Activated CD4-positive, alpha-beta T cell treated with anti-CD3 and anti-CD28 coated beads for 48 hours (primary cell): ENCODE measurements at regions not wholly inside any gene's neighbourhood (a gene's known extent, or its start where the extent isn't known, plus 50 kb on each side); places are given as distances from the start of the nearest gene placed in this dataset.

Source experiments
- DNase-seq: peaks from one replicate; pipeline ENCODE4 v3.0.0-alpha.2; 2020

DNA sequence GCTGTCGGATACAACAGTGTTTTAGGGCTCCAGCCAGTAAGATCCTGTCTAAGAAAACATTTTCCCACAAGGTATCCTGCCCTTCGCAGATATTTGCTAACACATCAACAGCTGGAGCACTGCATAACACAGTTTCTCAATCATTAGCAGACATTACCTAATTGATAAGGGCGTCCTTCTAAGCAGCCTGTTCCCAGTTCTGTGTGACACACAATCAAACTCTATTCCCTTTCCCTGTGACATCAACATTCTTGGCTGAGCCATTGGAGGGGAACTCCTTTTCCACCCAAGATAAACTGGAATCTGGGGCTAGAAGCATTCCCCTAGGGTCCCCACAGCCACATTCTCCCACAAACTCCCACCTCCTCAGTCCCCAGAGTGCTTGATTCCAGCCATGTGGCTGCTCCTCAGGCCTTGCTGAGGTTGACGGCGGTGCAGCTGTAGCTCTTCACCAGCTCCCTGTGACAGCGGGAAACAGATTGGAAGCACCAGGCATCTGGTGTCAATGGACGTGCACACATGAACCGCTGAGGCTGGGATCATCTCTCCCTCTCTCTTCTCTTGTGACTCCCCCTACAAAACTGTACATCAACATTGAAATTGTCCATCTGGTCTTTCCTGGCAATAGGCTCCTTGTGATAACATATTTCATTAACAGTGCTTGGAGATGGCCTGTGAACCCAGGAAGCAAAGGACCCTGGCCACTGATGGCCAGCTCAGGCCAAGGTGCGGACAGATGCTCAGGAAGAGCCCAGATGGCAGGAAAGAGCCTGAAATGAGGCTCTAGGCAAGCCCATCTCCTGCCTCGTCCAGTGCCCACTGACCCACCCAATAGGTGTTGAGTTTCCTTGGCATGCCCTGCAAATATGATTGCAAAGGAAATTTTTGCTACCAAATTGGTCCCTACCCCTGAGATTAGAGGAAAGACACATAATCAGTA, 131.1 kb upstream of the TBX20 start:
- DNase-seq = no peak

DNA sequence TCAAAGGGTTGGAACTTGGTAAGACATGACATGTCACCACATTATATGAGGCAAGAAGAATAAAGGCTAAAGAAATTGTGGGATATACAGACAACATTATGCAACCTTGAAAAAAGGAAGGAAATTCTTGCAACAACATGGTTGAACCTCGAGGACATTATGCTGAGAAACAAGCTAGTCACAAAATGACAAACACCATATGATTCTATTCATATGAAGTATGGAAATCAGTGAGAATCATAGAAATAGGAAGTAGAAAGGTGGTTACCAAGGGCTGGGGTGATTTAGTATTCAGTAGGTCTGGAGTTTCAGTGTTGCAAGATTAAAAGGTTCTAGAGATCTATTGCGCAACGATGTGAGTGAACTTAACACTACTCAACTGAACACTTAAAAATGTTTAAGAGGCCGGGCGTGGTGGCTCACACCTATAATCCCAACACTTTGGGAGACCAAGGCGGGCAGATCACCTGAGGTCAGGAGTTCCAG, 126.9 kb upstream of the TBX20 start:
- DNase-seq = no peak

DNA sequence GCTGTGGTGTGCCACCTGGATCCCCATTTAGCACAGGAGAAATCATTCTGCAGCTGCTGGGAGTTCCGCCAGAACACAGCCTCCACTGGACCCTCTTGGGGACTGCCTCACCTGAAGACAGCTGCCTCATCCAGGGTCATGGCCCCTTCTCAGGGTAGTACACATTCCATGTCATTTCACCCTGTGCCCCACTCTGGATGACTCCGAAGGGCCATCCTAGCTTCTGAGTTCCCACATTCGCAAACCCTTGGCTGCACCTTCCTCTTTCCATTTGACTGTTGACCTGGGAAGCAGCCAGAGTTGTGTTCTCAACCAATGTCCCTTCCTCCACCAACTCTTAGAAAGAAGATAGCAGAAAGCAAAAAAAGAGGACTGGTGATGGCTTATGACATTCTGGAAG, 125.6 kb upstream of the TBX20 start:
- DNase-seq = no peak

DNA sequence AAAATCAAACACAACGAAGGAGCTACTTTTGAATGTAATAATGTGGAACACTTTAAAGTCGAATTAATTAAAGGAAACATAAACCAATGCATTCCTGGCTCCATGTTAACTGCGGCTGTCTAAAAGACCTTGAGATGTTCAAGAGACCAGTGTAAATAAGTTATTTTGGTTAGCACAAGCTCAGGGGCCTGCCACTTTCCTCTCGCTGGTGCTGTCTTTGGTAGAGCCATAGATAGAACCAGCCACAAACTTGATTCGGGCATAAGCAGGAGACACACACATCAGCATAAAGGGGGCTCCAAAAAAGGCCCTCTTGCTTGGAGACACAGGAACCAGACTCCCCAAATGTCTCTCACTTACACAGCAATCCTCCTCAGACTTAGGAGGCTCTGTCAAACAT, 121.6 kb upstream of the TBX20 start:
- DNase-seq = no peak

DNA sequence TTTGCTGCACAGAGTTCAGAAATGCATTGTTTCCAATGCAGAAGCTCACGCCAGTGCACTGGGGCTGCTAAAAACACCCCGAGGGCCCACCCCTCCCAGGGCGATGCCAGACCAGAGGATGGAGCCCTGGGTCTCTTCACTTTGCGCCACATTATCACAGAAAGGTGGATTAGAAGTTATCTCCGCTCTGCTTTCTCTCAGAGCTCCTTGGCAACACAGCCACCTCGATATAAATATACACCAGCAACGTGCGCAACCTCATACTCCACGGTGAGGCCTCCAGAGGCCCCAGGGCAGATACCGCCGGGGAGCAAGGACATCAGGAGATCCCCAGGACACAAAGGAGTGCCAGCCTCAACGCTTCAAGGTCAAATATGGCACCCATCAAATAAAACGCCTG, 121.0 kb upstream of the TBX20 start:
- no peak for DNase-seq

DNA sequence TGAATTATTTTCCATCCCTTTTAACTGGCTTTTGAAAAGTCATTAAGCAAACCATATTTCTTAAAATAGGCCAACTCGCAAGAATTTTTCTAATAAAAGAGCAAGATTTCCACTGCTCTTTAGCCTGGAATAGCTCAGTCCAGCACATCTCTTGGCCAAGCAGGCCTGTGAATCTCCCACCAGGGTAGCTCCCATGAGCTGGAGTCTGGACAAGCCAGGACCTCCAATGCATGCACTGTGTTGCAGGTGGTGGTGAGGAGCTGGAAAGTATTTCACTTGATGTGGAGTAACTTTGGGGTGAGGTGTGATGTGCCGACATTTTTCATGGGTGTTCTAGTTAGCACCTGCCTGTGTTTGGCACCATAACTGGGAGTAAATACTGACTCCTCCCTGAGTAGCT, 117.3 kb upstream of the TBX20 start:
- DNase-seq = no peak

DNA sequence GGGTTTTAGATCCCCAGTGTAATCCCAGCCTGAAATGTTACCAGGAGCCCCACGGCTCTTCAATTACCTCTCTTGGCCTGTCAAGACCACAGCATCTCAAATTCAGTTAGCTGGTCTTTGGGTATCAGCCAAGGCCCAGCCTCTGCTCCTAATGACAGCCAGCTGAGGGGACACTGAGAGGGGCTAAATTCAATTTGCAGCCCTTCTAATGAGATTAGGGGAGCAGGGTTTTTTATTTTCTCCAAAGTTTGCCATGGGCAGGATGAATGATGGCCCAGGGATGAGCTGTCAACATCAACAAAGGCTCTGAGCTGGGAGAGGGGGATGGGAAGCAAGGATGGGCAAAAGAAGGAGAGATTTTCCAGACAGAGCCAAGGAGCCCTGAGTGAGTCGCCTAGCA, 116.8 kb upstream of the TBX20 start:
- no peak for DNase-seq

DNA sequence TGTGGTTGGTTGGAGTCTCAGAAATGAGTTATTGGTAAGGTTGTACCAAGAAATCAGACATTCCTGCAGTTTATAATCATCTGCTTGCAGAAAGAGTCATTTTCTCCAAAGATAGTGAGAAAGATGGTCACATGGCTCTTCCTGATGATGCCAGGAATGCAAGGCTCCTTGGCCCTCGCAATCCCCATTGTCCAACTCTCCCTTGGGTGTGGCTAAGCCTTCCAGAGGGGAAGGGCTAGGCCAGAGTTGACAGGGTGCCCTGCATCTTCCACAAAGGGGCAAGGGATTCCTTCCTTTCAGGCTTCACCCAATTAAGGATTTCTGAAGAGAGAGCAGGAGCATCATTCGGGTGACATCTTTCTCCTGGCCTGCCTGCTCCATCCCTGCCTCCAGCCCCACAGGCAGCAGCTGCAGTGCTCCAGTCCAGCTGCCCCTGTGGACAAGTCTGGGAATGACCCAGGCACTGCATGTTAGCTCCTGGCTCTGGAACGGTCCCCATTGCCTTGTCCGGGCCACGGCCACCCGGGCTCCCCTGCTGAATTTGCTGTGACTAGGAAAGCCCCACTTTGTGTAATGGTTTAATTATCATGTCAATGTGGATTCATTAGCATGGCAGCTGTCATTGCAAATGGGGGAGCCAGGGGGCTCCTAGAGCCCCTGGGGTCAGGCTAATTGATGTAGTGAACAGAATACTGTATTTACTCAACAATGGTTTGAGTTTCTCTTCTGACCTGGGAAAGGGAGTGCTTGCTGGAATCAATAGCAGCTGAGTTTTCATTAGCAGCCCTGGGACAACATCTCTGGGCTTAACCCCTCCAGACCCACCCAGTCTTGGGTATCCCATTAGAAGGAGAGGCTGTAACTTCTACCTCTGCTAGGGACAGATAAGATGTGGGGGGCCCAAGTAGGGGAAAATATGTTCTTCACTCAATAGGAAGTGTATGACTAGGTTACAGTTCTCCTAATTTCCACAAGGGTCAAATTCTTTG, 112.6 kb upstream of the TBX20 start:
- DNase-seq = no peak

DNA sequence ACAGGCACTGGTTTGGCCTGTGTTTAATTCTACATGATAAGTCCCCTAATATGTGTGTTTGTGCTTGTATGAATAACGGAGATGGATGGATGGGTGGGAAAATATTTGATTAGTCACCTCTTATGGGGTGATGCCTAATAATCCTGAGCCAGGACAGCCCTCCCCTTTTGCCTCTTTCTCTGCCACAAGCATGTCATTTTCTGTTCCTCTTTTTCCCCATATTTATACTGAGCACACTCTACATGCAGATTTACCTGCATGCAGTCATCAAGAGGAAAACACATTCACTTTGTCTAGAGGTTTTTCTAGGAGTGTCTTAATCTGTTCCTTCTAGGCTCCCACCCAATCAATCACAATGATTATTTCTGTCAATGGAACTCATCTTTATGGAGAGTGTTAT, 111.6 kb upstream of the TBX20 start:
- no peak for DNase-seq

DNA sequence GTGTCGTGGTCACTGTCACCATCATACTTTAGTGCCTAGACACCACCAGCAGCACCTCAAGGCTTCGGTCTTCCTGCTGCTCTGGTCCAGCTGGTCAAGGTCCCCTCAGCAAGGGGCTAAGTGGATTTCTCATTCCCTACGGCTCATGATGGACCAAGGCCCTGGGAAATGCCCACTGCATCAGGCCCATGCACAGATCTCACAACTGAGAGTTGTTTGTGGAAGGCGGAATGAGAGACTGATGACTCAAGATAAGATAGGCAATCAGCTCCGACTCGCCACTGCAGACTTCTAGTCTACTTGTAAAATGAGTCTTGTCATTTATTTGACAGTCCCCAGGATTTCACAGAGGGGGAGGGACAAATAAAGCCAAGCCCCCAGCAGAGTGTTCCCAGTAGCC, 108.4 kb upstream of the TBX20 start:
- no peak for DNase-seq

DNA sequence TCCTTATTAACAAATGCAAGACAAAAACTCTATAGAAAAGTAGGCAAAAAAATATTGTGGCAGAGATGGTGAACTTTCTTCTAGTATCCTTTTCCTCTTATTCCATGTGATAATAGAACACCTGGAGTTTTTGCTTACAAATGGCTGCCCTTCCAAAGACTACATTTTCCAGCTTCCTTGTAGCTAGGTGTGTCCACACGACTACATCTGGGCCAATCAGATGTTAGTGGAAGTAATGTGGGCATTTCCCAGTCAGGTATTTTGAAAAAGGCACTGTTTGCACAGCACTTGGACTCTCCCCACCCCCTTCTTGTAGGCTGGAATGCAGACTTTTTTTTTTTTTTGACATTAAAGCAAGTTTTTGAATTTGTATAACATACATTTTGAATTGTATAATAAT, 105.5 kb upstream of the TBX20 start:
- no peak for DNase-seq

DNA sequence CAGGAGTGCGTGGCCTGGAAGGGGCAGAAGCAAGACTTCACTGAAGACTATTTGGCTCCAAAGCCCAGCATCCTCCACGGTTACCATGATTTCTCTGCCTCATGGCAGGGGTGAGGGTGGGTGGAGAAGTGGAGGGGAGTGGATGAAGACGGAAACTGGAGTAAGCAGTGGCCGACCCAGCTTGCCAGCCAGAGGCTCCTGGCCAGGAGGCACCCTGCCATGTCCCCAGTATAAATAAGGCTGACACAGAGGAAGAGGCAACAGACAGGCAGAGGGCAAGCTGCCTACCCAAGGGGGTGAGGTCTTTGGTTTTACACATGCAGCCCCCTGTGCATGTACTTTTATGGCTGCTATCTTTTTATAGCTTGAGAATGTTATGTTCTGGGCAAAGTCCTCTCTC, 102.6 kb upstream of the TBX20 start:
- no peak for DNase-seq

DNA sequence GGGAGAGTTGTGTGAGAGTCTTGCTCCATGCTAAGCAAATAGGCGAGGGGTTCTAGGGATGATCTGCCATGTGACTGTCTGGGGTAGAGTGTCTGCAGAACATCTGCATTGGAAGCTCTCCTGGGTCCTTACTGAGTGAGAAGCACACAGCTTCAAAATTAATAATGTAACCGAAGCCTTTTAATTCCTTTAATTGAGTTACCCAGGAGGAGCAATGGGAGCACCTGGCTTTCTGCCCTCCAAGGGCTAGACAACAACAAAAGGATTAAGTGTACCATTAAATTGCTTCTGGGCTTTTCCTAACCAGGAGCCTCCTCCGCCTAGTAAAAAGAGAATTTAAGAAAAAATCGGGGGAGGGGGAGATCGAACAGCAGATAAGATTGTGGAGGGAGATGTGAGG, 102.0 kb upstream of the TBX20 start:
- no peak for DNase-seq

DNA sequence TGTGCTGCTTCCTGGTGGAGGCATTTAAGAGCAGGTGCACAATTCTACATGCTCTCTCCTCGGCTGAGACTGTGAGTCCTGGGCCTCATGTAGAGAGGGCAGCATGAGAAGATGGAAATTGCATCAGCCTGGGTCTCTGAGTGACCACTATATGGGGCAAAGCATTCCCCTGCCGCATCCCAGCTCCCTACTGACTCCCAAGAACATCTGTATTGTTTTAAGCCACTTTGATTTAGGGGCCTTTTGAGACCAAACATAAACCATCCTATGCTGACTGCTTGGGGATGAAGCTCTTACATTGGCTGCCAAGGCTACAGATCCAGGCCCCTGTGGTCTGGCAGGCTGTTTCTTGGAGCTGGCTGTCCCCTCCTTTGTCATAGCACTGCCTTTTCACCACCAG, 101.3 kb upstream of the TBX20 start:
- no peak for DNase-seq

DNA sequence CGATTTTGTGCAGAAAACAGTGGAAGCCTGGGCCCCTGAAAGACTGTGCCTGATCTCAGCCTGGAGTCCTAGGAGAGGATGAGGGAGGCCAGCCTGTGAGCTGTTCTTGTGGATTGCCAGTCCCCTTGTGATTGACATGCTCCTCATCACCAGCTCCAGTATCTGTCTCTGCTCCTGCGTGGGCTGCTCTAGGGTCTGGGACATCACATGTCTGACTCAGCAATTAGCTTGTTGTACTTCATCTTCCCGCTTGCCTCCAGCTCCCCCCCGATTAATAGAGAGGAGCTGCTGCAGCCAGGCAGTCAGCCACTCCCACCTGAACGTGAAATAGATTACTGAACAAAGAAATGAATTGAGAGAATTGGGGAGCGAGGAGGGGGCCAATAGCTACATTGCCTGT, 99.6 kb upstream of the TBX20 start:
- no peak for DNase-seq

DNA sequence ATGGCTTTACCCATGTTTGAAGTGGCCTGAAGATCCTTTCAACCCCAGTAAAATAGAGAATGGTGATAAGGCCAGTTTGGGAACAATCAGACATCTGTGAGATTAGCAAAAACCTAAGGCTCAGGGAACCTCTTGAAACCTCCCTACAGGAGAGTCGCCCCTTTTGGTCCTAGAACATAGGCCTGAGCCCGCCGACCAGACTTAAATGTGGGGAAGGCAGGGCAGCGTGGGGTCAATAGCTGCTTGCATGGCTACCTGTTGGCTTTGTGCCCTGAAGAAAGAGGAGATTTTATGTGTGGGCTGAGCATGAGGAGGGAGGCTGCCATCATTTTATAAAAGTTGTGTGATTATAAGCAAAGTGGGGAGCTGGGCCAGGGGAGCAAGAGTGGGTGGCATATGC, 97.6 kb upstream of the TBX20 start:
- no peak for DNase-seq

DNA sequence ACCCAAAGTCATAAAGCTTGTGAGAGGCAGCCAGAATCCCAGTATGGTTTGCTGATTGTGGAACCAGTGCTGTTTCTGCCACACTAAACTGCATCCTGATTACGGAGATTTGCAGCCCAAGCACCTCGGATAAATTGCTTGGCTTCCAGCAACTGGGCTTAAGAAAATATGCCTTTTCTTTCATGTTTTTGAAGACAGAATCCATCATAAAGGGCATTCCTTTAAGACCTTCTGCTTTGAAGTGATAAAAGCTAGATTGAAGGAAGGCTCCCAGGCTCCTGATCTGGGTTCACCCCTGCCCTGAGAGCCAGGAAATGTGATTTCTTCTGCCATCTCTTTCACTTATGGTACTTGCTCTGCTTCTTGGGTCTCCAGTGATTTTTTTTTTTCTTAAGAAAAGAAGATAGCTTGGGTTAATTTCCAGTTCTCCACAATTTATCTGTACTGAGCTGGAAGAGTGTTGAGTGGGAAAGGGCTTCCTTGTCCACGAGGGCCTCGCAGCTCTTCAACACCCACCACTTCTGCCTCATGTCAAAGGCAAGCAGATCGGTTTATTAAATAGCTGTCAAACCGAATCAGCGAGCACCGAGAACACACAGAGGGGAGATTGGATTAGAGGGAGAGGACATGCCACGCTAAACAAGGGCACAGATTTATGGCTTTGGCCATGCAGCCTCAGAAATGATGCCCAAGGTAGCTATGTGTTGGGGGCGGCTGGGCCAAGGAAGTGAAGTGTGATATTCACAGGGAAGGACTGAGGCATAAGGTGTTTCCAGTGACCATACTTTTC, 94.9 kb upstream of the TBX20 start:
- DNase-seq = no peak

DNA sequence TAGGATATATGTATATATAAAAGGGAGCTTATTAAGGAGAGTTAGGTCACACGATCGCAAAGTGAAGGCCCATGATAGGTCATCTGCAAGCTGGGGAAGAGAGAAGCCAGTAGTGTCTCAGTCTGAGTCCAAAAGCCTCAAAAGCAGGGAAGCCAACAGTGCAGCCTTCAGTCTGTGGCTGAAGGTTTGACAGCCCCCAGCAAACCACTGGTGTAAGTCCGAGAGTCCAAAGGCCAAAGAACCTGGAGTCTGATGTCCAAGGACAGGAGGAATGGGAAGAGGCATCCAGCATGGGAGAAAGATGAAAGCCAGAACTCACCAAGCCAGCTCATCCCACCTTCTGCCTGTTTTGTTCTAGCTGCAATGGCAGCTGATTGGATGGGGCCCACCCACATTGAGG, 88.9 kb upstream of the TBX20 start:
- DNase-seq = no peak

DNA sequence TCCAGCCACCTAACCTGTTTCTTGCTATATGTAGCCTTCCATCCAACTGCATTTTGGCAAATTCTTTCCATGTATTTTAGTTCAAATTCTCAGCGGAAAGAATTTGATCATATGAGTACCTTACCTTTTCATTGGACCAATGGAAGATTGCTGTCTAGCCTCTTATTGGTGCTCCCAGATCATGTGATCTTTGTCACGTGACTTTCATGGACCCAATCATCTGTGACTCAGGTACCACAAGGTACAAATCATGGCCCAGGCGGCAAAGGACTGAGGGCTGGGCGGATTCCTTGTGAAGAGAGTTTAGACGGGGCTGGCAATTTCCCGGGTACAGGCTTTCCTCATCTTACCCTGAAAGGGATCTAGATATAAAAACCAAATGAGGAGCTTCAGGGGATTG, 85.9 kb upstream of the TBX20 start:
- DNase-seq = no peak

DNA sequence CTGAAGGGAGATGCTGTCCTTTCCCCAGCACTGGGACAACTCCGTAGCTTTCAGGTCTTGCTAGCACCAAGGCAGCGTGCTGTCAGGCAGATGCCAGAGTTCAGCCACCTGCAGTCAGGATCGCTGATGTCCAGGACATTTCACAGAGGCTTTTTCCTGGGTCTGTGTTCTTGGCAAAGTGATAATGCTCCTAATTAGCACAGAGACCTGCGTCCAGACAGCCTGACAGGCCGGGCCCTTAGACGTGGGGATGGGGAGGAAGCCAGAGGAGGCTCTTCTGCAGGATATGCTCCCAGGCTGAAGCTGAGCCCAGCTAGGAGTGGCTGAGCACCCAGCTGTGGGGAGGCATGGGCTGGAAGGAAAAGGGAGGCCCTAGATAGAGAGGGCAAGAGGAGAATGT, 82.5 kb upstream of the TBX20 start:
- DNase-seq = no peak

DNA sequence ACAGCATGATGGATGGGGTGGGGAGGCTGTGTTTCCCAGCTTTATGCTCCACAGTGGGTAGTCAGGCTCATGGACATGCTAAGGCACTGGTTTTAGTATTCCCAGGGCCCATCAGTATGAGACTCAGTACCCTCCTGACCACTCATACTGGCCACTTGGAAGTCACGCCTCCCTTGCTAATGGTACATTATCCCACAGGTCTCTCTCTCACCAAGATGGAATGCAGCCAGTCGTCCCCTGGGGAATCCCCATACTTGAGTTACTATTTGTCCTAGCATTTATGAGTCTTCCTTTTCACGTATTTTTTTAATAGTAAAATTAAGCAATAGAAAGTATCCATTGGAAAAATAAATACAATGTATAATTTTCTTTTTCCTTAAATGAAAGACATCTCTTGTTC, 80.6 kb upstream of the TBX20 start:
- no peak for DNase-seq

DNA sequence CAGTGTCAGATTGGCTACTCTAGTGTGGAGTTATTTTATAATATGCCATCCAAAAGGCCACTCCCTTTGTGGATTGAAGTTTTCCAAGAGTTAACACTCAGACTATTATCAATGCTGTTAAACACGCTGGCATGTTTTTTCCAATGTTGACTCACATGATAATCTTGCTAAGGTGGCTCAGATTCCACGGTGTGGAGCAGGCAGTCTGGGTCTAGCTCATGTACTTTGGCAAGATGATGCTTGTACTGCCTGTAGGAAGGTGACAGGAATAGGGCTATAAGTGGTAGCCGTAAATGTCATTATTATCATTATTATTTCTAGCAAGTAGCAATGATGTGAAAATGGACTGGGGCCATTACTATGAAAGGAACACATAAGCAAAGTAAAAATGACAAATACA, 79.4 kb upstream of the TBX20 start:
- DNase-seq = no peak
